DOHH2 (cell line): ENCODE measurements at regions not wholly inside any gene's neighbourhood (a gene's known extent, or its start where the extent isn't known, plus 50 kb on each side); places are given as distances from the start of the nearest gene placed in this dataset.

Source experiments
- H3F3A ChIP-seq: fragments of 200-600 bp; sonication (generic), shearing (Covaris generic); 2 replicates; pipeline ENCODE4 v1.6.0; 2016; ENCODE audit warnings: antibody characterized with exemption, mild to moderate bottlenecking; ENCODE audit not compliant: control insufficient read depth, insufficient read depth
- H3K27ac ChIP-seq: fragments of 200-600 bp; sonication (generic); 2 replicates; pipeline ENCODE4 v1.5.1; 2014; ENCODE audit warnings: low read depth, mild to moderate bottlenecking, low read length, moderate library complexity
- H3K27me3 ChIP-seq: fragments of 200-600 bp; sonication (generic); 2 replicates; pipeline ENCODE4 v1.6.1; 2014; ENCODE audit warnings: mild to moderate bottlenecking, low read length, mixed read lengths; ENCODE audit not compliant: control insufficient read depth
- H3K36me3 ChIP-seq: fragments of 200-600 bp; sonication (generic); 2 replicates; pipeline ENCODE4 v1.6.1; 2014; ENCODE audit warnings: mild to moderate bottlenecking, low read length, moderate library complexity, mixed read lengths; ENCODE audit not compliant: control insufficient read depth
- H3K4me1 ChIP-seq: fragments of 200-600 bp; sonication (generic); 2 replicates; pipeline ENCODE4 v1.6.1; 2014; ENCODE audit warnings: mild to moderate bottlenecking, low read length, mixed read lengths; ENCODE audit not compliant: control insufficient read depth
- H3K4me2 ChIP-seq: fragments of 200-600 bp; sonication (generic); 2 replicates; pipeline ENCODE4 v1.6.0; 2014; ENCODE audit warnings: mild to moderate bottlenecking, low read length, moderate library complexity
- H3K4me3 ChIP-seq: fragments of 200-600 bp; sonication (generic); 2 replicates; pipeline ENCODE4 v1.5.1; 2014; ENCODE audit warnings: mild to moderate bottlenecking, low read length, mixed read lengths
- H3K79me2 ChIP-seq: fragments of 200-600 bp; sonication (generic); 2 replicates; pipeline ENCODE4 v1.6.1; 2014; ENCODE audit warnings: mild to moderate bottlenecking, low read length, mixed read lengths; ENCODE audit not compliant: control insufficient read depth
- H3K9me2 ChIP-seq: fragments of 200-600 bp; sonication (generic); replicated peaks from 2 replicates; pipeline ENCODE4 v1.6.1; 2014; ENCODE audit warnings: mild to moderate bottlenecking, low read length, mixed read lengths; ENCODE audit not compliant: control insufficient read depth
- H3K9me3 ChIP-seq: fragments of 200-600 bp; sonication (generic); 2 replicates; pipeline ENCODE4 v1.6.1; 2014; ENCODE audit warnings: antibody characterized with exemption, low read length, mixed read lengths; ENCODE audit not compliant: control insufficient read depth, insufficient read depth
- H4K20me1 ChIP-seq: fragments of 200-600 bp; sonication (generic); 2 replicates; pipeline ENCODE4 v1.6.0; 2014; ENCODE audit warnings: low read depth, mild to moderate bottlenecking, antibody characterized with exemption, low read length, moderate library complexity; ENCODE audit not compliant: control insufficient read depth, insufficient read depth
- EZH2phosphoT487 ChIP-seq: fragments of 200-600 bp; sonication (generic); IDR thresholded peaks from 2 replicates; pipeline ENCODE4 v1.6.1; 2017; ENCODE audit warnings: borderline replicate concordance, mild to moderate bottlenecking, antibody characterized with exemption, low read length, moderate library complexity, mixed read lengths
- TF ChIP-seq, protein P1 (sequence below): fragments of 200-600 bp; sonication (generic); IDR thresholded peaks from one replicate; pipeline ENCODE4 v1.5.1; 2014; ENCODE audit warnings: antibody characterized with exemption, mild to moderate bottlenecking, low read depth, low read length; ENCODE audit not compliant: poor library complexity, severe bottlenecking

DNA sequence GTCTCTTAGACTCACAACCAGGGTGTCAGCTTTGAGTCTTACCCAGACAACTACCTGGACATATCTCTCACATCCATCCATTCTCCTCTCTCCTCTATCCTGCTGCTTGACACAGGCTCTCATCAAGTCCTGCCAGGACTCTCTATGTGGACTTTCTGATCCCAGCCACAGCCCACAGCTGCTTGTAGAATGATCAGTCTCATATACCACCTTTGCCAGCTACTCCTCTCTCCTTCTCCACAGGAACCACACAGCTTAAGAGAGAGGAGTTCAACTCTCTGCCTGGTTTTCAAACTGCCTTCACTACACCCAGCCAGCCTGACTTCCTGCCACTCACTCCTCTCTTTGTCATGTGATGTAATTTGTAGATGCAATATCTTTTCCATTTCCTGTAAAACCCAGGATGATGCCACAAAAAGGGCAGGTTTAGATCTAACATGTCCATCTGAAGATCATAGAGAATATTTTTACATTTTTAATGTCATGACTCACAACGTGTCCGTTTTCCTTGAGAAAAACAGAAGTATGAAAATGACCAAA, 154.0 kb downstream of the RAB11FIP2 start:
- Histone ChIP-seq H3K27me3 (no peaks in the 10 kb centered on the region), H3K4me3 (no peak overlapping the region), H3K4me1 (no peaks in the 10 kb centered on the region), H3F3A (no peaks in the 10 kb centered on the region), H3K27ac (no peak overlapping the region), H4K20me1 (no peaks in the 10 kb centered on the region), H3K9me2 (no peaks in the 10 kb centered on the region), H3K79me2 (no peaks in the 10 kb centered on the region), H3K9me3 (no peaks in the 10 kb centered on the region), H3K36me3 (no peaks in the 10 kb centered on the region), H3K4me2 (no peak overlapping the region)
- TF ChIP-seq, protein P1, sequence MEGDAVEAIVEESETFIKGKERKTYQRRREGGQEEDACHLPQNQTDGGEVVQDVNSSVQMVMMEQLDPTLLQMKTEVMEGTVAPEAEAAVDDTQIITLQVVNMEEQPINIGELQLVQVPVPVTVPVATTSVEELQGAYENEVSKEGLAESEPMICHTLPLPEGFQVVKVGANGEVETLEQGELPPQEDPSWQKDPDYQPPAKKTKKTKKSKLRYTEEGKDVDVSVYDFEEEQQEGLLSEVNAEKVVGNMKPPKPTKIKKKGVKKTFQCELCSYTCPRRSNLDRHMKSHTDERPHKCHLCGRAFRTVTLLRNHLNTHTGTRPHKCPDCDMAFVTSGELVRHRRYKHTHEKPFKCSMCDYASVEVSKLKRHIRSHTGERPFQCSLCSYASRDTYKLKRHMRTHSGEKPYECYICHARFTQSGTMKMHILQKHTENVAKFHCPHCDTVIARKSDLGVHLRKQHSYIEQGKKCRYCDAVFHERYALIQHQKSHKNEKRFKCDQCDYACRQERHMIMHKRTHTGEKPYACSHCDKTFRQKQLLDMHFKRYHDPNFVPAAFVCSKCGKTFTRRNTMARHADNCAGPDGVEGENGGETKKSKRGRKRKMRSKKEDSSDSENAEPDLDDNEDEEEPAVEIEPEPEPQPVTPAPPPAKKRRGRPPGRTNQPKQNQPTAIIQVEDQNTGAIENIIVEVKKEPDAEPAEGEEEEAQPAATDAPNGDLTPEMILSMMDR, result no peak
- TF ChIP-seq EZH2phosphoT487, result no peak

- Histone ChIP-seq H3K9me3 (no peaks in the 10 kb centered on the region), H3K79me2 (no peaks in the 10 kb centered on the region), H4K20me1 (no peaks in the 10 kb centered on the region), H3K27me3 (no peaks in the 10 kb centered on the region), H3K4me2 (no peak overlapping the region), H3K27ac (no peak overlapping the region), H3K36me3 (no peaks in the 10 kb centered on the region), H3K4me1 (no peaks in the 10 kb centered on the region), H3K4me3 (no peak overlapping the region), H3F3A (no peaks in the 10 kb centered on the region), H3K9me2 (no peaks in the 10 kb centered on the region)
- no peak for TF ChIP-seq EZH2phosphoT487
- TF ChIP-seq, protein P1, result no peak
Measured at GRCh38 chr10:117894339-117894738, 152.4 kb downstream of the RAB11FIP2 start.

- H3F3A ChIP-seq, result no peaks in the 10 kb centered on the region
- H4K20me1 ChIP-seq, result no peaks in the 10 kb centered on the region
- H3K9me2 ChIP-seq, result no peaks in the 10 kb centered on the region
- H3K27me3 ChIP-seq, result no peaks in the 10 kb centered on the region
- TF ChIP-seq, protein P1, result no peak
- TF ChIP-seq EZH2phosphoT487, result no peak
- H3K9me3 ChIP-seq, result no peaks in the 10 kb centered on the region
- no peaks in the 10 kb centered on the region for H3K79me2 ChIP-seq
- no peaks in the 10 kb centered on the region for H3K36me3 ChIP-seq
- H3K4me2 ChIP-seq, result no peak overlapping the region
- H3K27ac ChIP-seq, result no peak overlapping the region
- no peak overlapping the region for H3K4me3 ChIP-seq
- no peaks in the 10 kb centered on the region for H3K4me1 ChIP-seq
Measured at GRCh38 chr10:117896517-117896916, 150.2 kb downstream of the RAB11FIP2 start.
